Heart right ventricle (tissue), 16 donors: ENCODE measurements at regions not wholly inside any gene's neighbourhood (a gene's known extent, or its start where the extent isn't known, plus 50 kb on each side); places are given as distances from the start of the nearest gene placed in this dataset.
"Not testable (repeated sequence)": the region's sequence is repeated elsewhere in the genome, so short reads cannot be mapped to it uniquely, and the experiment has no call there.

Experiments used
- ATAC-seq, 8 donors: fragments of 200-7000 bp; cut with Tn5 transposase; one replicate each; pipeline ENCODE4 v1.9.1; 2020; ENCODE audit warnings: mild to moderate bottlenecking in 8 of 8, moderate library complexity in 8 of 8, moderate number of reproducible peaks in 1 of 8
- DNase-seq, 2 donors: peaks; one replicate each; pipeline ENCODE4 v3.0.0-alpha.2; 2020
- H3K27ac ChIP-seq, 10 donors: fragments of 200-600 bp; sonication (generic) in 2 of 10; one replicate each; pipeline versions ENCODE4 v1.5.0 to v1.8.0; 2020 to 2022; ENCODE audit warnings: mild to moderate bottlenecking in 3 of 10
- H3K27me3 ChIP-seq, 7 donors: fragments of 200-600 bp; one replicate each; pipeline ENCODE4 v1.8.0; 2021 to 2022; ENCODE audit warnings: mild to moderate bottlenecking in 2 of 7
- H3K36me3 ChIP-seq, 9 donors: fragments of 200-600 bp; sonication (generic) in 1 of 9; one replicate each; pipeline versions ENCODE4 v1.5.0 to v1.8.0; 2020 to 2022; ENCODE audit warnings: mild to moderate bottlenecking in 2 of 9
- H3K4me1 ChIP-seq, 9 donors: fragments of 200-600 bp; sonication (generic) in 1 of 9; one replicate each; pipeline versions ENCODE4 v1.5.0 to v1.8.0; 2020 to 2022; ENCODE audit warnings: mild to moderate bottlenecking in 4 of 9
- H3K4me3 ChIP-seq, 10 donors: fragments of 200-600 bp; sonication (generic) in 2 of 10; one replicate each; pipeline versions ENCODE4 v1.5.0 to v1.8.0; 2020 to 2022; ENCODE audit warnings: mild to moderate bottlenecking in 7 of 10, moderate library complexity in 2 of 10
- H3K9me3 ChIP-seq, 11 donors: fragments of 200-600 bp in 10 of 11; sonication (generic) in 2 of 11; one replicate each; pipeline versions ENCODE4 v1.5.0 to v1.8.0; 2013 to 2022; ENCODE audit warnings: mild to moderate bottlenecking in 2 of 11, control low read depth in 1 of 11, moderate library complexity in 1 of 11
- CTCF ChIP-seq, 9 donors: fragments of 200-600 bp; sonication (generic) in 2 of 9; IDR thresholded peaks; one replicate each; pipeline versions ENCODE4 v1.5.0 to v1.8.0; 2021 to 2022; ENCODE audit warnings: antibody characterized with exemption in 9 of 9, mild to moderate bottlenecking in 5 of 9, moderate library complexity in 1 of 9
- WGBS, 2 donors: extraction: QIAGEN DNeasy Blood & Tissue Kit; methylation state at CpG; one replicate each; pipeline ENCODE4 v1.1.7; 2013; ENCODE audit warnings: inconsistent platforms in 1 of 2; 5-methylcytosine and 5-hydroxymethylcytosine counted together
- intact Hi-C, 10 donors: fragments of 100-400 bp; cut with DNase I; formaldehyde crosslinking; loops; one replicate each; pipeline versions ENCODE4 v1.11.1 to v1.14.2; 2022
- donor health status: Arrhythmogenic right ventricular cardiomyopathy.
- donor health status: ischemic (EF 13 %, LVEDD 7.1; RV severe dilation, severe dysfunction).
- donor health status: healthy with polysubstance abuse.
- donor health status: DM: no; HTN: yes; CAD: no.
- donor health status: DM: no; HTN: no; CAD: no.
- donor health status: ischemic (EF 25% LVEDD 6.9; RV normal size, moderate dysfunction).
- donor health status: ischemic (EF 25% LVEDD 5.7; RV mildly dilated, moderate dysfunction).
- donor health status: healthy.
- donor health status: DM: yes; HTN: yes; CAD: no.
- donor health status: Ischemic cardiomyopathy.
- donor health status: ischemic (EF 35%, LVEDD 5.7; RV mildly dilated, moderate dysfunction).
- donor health status: nonischemic (EF 11% LVEDD 7.7; RV severe dilation, severe dysfunction).
- donor health status: DM: yes; HTN: yes; CAD: no.
- donor health status: PGD.
- donor health status: ischemic (EF 29% LVEDD 5.4; RV normal size, mild dysfunction).
- donor health status: nonischemic (EF 23%, LVEDD 6.1; RV moderate dilation, normal function).

GRCh38 chr12:89203144-89203543, 149.2 kb downstream of the DUSP6 start:
- Histone ChIP-seq H3K27me3 (no peaks in the 10 kb centered on the region), H3K36me3 (no peaks in the 10 kb centered on the region), H3K4me1 (peaks cover 0 to 15% (median 10%) of the 10 kb centered on the region in 9 donors), H3K4me3 (no peak overlapping the region), H3K27ac (no peak overlapping the region), H3K9me3 (no peaks in the 10 kb centered on the region)
- intact Hi-C loops: no loop called here
- DNase-seq: no peak
- TF ChIP-seq CTCF (IDR thresholded peaks at IDR 0.05): no peak
- WGBS, 2 donors: 81 to 98% methylated on average over 1 of the region's 1 CpG
- no peak for ATAC-seq

GRCh38 chr12:89200217-89200616, 152.1 kb downstream of the DUSP6 start:
- intact Hi-C loops: no loop called here
- no peak overlapping the region for H3K4me3 ChIP-seq
- no peaks in the 10 kb centered on the region for H3K4me1 ChIP-seq
- TF ChIP-seq CTCF (IDR thresholded peaks at IDR 0.05): no peak
- H3K36me3 ChIP-seq: no peaks in the 10 kb centered on the region
- DNase-seq: no peak
- H3K27me3 ChIP-seq: no peaks in the 10 kb centered on the region
- no peak for ATAC-seq
- H3K9me3 ChIP-seq: no peaks in the 10 kb centered on the region
- H3K27ac ChIP-seq: no peak overlapping the region

GRCh38 chr12:89195470-89195869, 156.8 kb downstream of the DUSP6 start:
- DNase-seq (no peak), ATAC-seq (no peak)
- peaks cover 0 to 8% (median 1%) of the 10 kb centered on the region in 11 donors for H3K9me3 ChIP-seq
- H3K36me3 ChIP-seq: no peaks in the 10 kb centered on the region
- no peaks in the 10 kb centered on the region for H3K4me1 ChIP-seq
- no peak overlapping the region for H3K4me3 ChIP-seq
- intact Hi-C loops: no loop called here
- H3K27me3 ChIP-seq: no peaks in the 10 kb centered on the region
- H3K27ac ChIP-seq: no peak overlapping the region
- no peak for TF ChIP-seq CTCF (IDR thresholded peaks at IDR 0.05)
- 95 to 97% methylated on average over 2 of the region's 2 CpGs for WGBS, 2 donors

GRCh38 chr12:89194683-89195082, 157.6 kb downstream of the DUSP6 start:
- Histone ChIP-seq H3K4me3 (no peak overlapping the region), H3K36me3 (no peaks in the 10 kb centered on the region), H3K27me3 (no peaks in the 10 kb centered on the region), H3K9me3 (peaks cover 0 to 16% (median 9%) of the 10 kb centered on the region in 11 donors), H3K27ac (no peak overlapping the region), H3K4me1 (no peaks in the 10 kb centered on the region)
- no peak for TF ChIP-seq CTCF (IDR thresholded peaks at IDR 0.05)
- DNase-seq (no peak), ATAC-seq (no peak)
- WGBS, 2 donors: 91 to 94% methylated on average over 5 of the region's 5 CpGs
- intact Hi-C loops: no loop called here

- H3K27ac ChIP-seq: no peak overlapping the region
- H3K4me1 ChIP-seq: no peaks in the 10 kb centered on the region
- no peak for TF ChIP-seq CTCF (IDR thresholded peaks at IDR 0.05)
- intact Hi-C loops: no loop called here
- no peak for ATAC-seq
- DNase-seq: no peak
- H3K9me3 ChIP-seq: peaks cover 0 to 32% (median 21%) of the 10 kb centered on the region in 11 donors
- no peaks in the 10 kb centered on the region for H3K27me3 ChIP-seq
- H3K36me3 ChIP-seq: no peaks in the 10 kb centered on the region
- no peak overlapping the region for H3K4me3 ChIP-seq
- WGBS, 2 donors: 84 to 85% methylated on average over 3 of the region's 3 CpGs
Measured at GRCh38 chr12:89192429-89192828, 159.9 kb downstream of the DUSP6 start.

GRCh38 chr12:89191597-89191996, 160.7 kb downstream of the DUSP6 start:
- DNase-seq, intact Hi-C loops: not testable (repeated sequence)

More at GRCh38 chr12:89191597-89191996, 160.7 kb downstream of the DUSP6 start:
- not testable (repeated sequence) for ATAC-seq, H3K27me3 ChIP-seq, H3K4me3 ChIP-seq, H3K36me3 ChIP-seq, H3K27ac ChIP-seq, H3K4me1 ChIP-seq
- H3K9me3 ChIP-seq: peaks cover 0 to 32% (median 21%) of the 10 kb centered on the region in 11 donors
